Stimulated activated memory B cell treated with anti-CD40 and anti-IgM and Interleukin-4, amounts not matched to agents 10 μg/mL and 1 μg/mL and 100 μg/mL, for 72 hours (primary cell): ENCODE measurements at regions not wholly inside any gene's neighbourhood (a gene's known extent, or its start where the extent isn't known, plus 50 kb on each side); places are given as distances from the start of the nearest gene placed in this dataset.

Source experiments
- ATAC-seq: fragments of 150-1000 bp; cut with Tn5 transposase; 2 replicates; pipeline ENCODE4 v1.10.0; 2021
- H3K27ac Mint-ChIP-seq: one replicate; pipeline ENCODE4 v1.8.0; 2022; ENCODE audit warnings: mild to moderate bottlenecking, mixed read lengths
- H3K27me3 Mint-ChIP-seq: one replicate; pipeline ENCODE4 v1.8.0; 2022; ENCODE audit warnings: mixed read lengths
- H3K36me3 Mint-ChIP-seq: one replicate; pipeline ENCODE4 v1.8.0; 2022; ENCODE audit warnings: mixed read lengths
- H3K4me1 Mint-ChIP-seq: one replicate; pipeline ENCODE4 v1.8.0; 2022; ENCODE audit warnings: mixed read lengths
- H3K4me3 Mint-ChIP-seq: one replicate; pipeline ENCODE4 v1.8.0; 2022; ENCODE audit warnings: mild to moderate bottlenecking, moderate library complexity, mixed read lengths
- H3K9me3 Mint-ChIP-seq: one replicate; pipeline ENCODE4 v1.8.0; 2022; ENCODE audit warnings: mixed read lengths

- Mint-ChIP-seq H3K9me3 (peaks cover 12% of the 10 kb centered on the region), H3K4me3 (no peak overlapping the region), H3K27ac (no peak overlapping the region), H3K36me3 (no peaks in the 10 kb centered on the region), H3K27me3 (peaks cover 11% of the 10 kb centered on the region), H3K4me1 (no peaks in the 10 kb centered on the region)
- no peak for ATAC-seq
Observed at GRCh38 chr2:16003152-16003551, 62.8 kb downstream of the MYCN start.

- H3K36me3 Mint-ChIP-seq: no peaks in the 10 kb centered on the region
- no peaks in the 10 kb centered on the region for H3K4me1 Mint-ChIP-seq
- peaks cover 11% of the 10 kb centered on the region for H3K27me3 Mint-ChIP-seq
- H3K9me3 Mint-ChIP-seq: peaks cover 12% of the 10 kb centered on the region
- no peak overlapping the region for H3K4me3 Mint-ChIP-seq
- ATAC-seq: no peak
- H3K27ac Mint-ChIP-seq: no peak overlapping the region
Observed at GRCh38 chr2:16002575-16002974, 62.2 kb downstream of the MYCN start.

GRCh38 chr2:16002144-16002543 lies 61.8 kb downstream of the MYCN start:
- H3K36me3 Mint-ChIP-seq: no peaks in the 10 kb centered on the region
- peaks cover 11% of the 10 kb centered on the region for H3K27me3 Mint-ChIP-seq
- H3K27ac Mint-ChIP-seq: no peak overlapping the region
- no peak overlapping the region for H3K4me3 Mint-ChIP-seq
- ATAC-seq: no peak
- no peaks in the 10 kb centered on the region for H3K4me1 Mint-ChIP-seq
- H3K9me3 Mint-ChIP-seq: peaks cover 12% of the 10 kb centered on the region

GRCh38 chr2:16000642-16001041 lies 60.3 kb downstream of the MYCN start:
- peaks cover 9% of the 10 kb centered on the region for H3K27me3 Mint-ChIP-seq
- H3K4me3 Mint-ChIP-seq: no peak overlapping the region
- H3K36me3 Mint-ChIP-seq: no peaks in the 10 kb centered on the region
- no peak overlapping the region for H3K27ac Mint-ChIP-seq
- no peak for ATAC-seq
- H3K4me1 Mint-ChIP-seq: no peaks in the 10 kb centered on the region
- peaks cover 12% of the 10 kb centered on the region for H3K9me3 Mint-ChIP-seq

GRCh38 chr2:15999596-16000469 lies 59.5 kb downstream of the MYCN start:
- Mint-ChIP-seq H3K27me3 (peaks cover under 1% of the 10 kb centered on the region), H3K9me3 (peaks cover 6% of the 10 kb centered on the region), H3K4me1 (no peaks in the 10 kb centered on the region), H3K36me3 (no peaks in the 10 kb centered on the region), H3K27ac (no peak overlapping the region), H3K4me3 (no peak overlapping the region)
- no peak for ATAC-seq

- Mint-ChIP-seq H3K27ac (no peak overlapping the region), H3K36me3 (no peaks in the 10 kb centered on the region), H3K4me3 (no peak overlapping the region), H3K9me3 (peaks cover 2% of the 10 kb centered on the region), H3K4me1 (no peaks in the 10 kb centered on the region), H3K27me3 (no peaks in the 10 kb centered on the region)
- ATAC-seq: no peak
Observed at GRCh38 chr2:15997728-15998280, 57.5 kb downstream of the MYCN start.

GRCh38 chr2:15996536-15997423 lies 56.4 kb downstream of the MYCN start:
- Mint-ChIP-seq H3K4me3 (no peak overlapping the region), H3K9me3 (peaks cover 2% of the 10 kb centered on the region), H3K27ac (no peak overlapping the region), H3K4me1 (no peaks in the 10 kb centered on the region), H3K27me3 (no peaks in the 10 kb centered on the region), H3K36me3 (no peaks in the 10 kb centered on the region)
- ATAC-seq: no peak
